SH-SY5Y (cell line): ENCODE measurements at regions not wholly inside any gene's neighbourhood (a gene's known extent, or its start where the extent isn't known, plus 50 kb on each side); places are given as distances from the start of the nearest gene placed in this dataset.

ENCODE experiments used
- GATA2 ChIP-seq: IDR thresholded peaks from 2 replicates; pipeline ENCODE4 v1.6.1; 2011; ENCODE audit warnings: mild to moderate bottlenecking, low read depth, low read length
- GATA3 ChIP-seq: IDR thresholded peaks from 2 replicates; pipeline ENCODE4 v1.6.1; 2011; ENCODE audit warnings: low read depth, mild to moderate bottlenecking, low read length, moderate library complexity

DNA sequence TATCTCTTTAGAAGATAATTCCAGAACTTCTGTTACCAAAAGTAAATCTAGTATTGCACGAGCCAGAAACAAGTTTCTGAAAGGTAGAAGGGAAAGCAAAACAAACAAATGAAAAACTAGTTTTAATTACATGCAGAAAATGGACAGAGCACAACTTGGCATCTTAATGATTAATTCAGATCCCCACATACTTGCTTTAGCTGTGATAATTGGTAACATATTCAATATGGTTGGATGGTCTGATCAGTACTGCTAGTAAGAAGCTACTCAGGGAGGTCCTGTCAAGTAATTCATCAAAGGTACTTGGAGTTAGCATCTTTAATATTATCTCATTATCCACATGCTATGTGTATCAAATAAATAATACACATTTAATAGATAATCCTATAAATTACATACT, 204.3 kb downstream of the TRAM1L1 start:
- TF ChIP-seq GATA2 (no peak), GATA3 (no peak)

GRCh38 chr4:116880625-116881024, 204.8 kb downstream of the TRAM1L1 start:
- TF ChIP-seq GATA3 (no peak), GATA2 (no peak)

- TF ChIP-seq GATA3 (no peak), GATA2 (no peak)
Measured at GRCh38 chr4:116878280-116878679, 207.1 kb downstream of the TRAM1L1 start.

- no peak for TF ChIP-seq GATA2
- TF ChIP-seq GATA3 = no peak
Measured at GRCh38 chr4:116877069-116877468, 208.3 kb downstream of the TRAM1L1 start.

DNA sequence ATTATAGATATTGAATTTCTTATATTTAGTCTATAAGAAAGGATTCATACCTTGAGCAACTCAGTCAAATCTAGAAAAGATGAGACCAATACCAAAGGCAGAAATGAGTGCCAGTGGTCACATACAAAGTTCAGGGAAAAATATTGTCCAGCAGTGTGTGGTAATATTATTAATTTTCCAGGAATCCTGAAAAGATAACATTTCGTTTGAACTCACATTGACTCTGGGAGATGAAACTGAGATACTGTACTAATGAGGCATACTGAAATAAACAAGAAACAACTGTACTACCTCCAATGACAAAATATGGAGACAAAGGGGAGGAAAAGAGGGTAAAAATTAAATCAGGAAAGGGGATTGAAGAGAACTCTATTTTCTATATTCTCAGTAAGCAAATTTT, 212.4 kb downstream of the TRAM1L1 start:
- TF ChIP-seq GATA3 (peak; percentile 46; the same call in 1 of the 2 replicates), GATA2 (no peak)

DNA sequence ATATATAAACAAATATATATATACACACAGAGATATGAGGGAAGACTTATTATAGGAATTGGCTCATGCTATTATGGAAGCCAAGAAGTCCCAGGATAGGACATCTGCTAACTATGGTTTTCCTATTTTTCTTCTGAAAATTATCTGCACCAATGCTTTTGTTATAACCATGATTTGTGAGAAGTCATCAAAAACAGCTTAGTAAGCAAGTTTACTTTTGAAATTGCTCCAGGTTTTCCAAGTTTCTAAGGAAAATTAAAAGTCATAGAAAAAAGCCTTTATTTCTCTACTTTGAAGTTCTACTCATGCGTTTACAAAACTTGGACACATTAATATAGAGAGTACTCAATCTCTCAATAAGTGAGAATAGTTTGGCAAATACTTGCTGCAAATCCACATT, 213.1 kb downstream of the TRAM1L1 start:
- TF ChIP-seq GATA3 = no peak
- no peak for TF ChIP-seq GATA2

DNA sequence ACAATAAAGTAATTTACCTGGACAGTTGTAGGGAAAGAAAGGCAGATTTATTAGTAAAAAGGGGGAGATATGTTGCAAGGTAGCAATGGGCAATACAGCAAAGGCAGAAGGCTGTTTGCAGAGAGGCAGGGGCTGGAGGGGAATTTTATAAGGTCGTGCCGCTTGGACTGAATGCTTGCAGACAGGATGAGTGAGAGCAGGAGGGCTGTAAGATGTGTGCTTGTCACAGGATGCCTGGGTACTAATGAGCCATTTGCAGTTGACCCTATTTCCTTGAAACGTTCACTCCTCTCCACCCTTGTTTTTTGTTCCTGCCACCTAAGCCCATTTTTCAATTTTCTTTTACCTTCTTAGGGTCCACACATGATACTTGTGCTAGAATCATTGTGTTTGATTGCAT, 214.7 kb downstream of the TRAM1L1 start:
- TF ChIP-seq GATA3 (no peak), GATA2 (no peak)

DNA sequence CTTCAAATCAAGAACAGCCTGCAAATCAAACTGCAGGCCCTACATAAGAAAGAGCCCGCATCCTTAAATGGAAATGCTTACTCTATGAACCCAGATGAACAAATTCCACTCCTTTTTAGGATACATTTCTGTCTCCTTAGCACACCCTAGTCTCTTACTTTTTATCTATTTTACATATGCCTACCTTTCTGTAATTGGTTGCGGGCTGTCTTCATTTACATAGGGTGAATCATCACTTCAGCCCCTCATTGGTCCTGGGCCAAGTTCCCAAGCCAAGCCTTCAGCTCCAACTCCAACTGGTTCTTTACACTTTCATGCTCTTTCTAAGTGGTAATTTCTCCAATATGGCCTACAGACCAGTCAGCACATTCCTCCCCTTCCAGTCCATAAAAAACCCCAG, 219.3 kb downstream of the TRAM1L1 start:
- no peak for TF ChIP-seq GATA2
- TF ChIP-seq GATA3 = no peak

DNA sequence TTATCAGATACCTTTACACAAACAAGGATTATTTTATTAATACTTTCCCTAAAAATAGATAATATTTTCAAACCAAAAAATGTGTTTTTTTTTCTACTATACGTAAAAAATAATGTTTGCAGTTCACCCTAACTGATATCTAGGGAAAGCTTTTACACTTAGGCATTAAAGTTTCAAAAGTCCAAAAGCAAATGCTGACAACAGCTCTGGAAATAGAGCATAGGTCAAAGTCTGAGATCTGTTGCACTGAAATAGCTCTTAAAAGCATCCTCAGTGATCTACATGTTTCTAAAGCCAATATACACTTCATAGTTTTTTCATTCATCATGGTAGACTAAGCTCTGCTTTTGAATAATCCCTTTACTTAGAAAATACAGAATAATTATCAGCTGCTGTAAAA, 222.8 kb downstream of the TRAM1L1 start:
- TF ChIP-seq GATA3 (no peak), GATA2 (no peak)

- TF ChIP-seq GATA3 (no peak), GATA2 (no peak)
Measured at GRCh38 chr4:116860891-116861290, 224.5 kb downstream of the TRAM1L1 start.

- TF ChIP-seq GATA3 (no peak), GATA2 (no peak)
Measured at GRCh38 chr4:116849620-116850019, 235.8 kb downstream of the TRAM1L1 start.

- no peak for TF ChIP-seq GATA2
- no peak for TF ChIP-seq GATA3
Measured at GRCh38 chr4:116847616-116848015, 237.8 kb downstream of the TRAM1L1 start.

GRCh38 chr4:116839826-116840225, 245.6 kb downstream of the TRAM1L1 start:
- TF ChIP-seq GATA2 = no peak
- TF ChIP-seq GATA3 = no peak

GRCh38 chr4:116838609-116839008, 246.8 kb downstream of the TRAM1L1 start:
- no peak for TF ChIP-seq GATA2
- TF ChIP-seq GATA3 = no peak

GRCh38 chr4:116829187-116829586, 256.2 kb downstream of the TRAM1L1 start:
- TF ChIP-seq GATA3 (no peak), GATA2 (no peak)

DNA sequence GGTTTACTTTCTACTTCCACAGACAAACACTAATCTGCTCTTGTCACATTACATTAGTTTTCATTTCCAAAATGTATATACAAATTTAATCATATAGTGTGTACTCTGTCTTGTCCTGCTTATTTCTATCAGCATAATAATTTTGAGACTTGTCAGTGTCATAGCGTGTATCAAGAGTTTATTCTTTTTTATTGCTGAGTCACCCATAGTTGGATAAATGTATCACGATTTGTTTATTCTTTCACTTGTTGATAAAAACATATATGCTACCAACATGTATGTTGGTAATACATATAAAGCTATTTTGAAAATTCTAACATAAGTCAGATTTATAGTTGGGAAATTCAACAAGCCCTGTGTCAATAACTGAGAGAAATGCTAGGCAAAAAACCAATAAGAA, 261.2 kb downstream of the TRAM1L1 start:
- no peak for TF ChIP-seq GATA3
- TF ChIP-seq GATA2 = no peak
